ENCODE measurements at regions not wholly inside any gene's neighbourhood (a gene's known extent, or its start where the extent isn't known, plus 50 kb on each side); places are given as distances from the start of the nearest gene placed in this dataset.

GRCh38 chr3:30510596-30510995 is 95.8 kb upstream of the TGFBR2 start:
- TF ChIP-seq POLR2A (IDR thresholded peaks at IDR 0.05) (no peak), CTCF (IDR thresholded peaks at IDR 0.05) (no peak)
